A673 (cell line): ENCODE measurements at regions not wholly inside any gene's neighbourhood (a gene's known extent, or its start where the extent isn't known, plus 50 kb on each side); places are given as distances from the start of the nearest gene placed in this dataset.

Experiments
- BruUV-seq: library from RNA; stranded (reverse); fragments of 400-500 nt; replicated peaks from 2 replicates; lab custom pipeline; 2021; lab: Mats Ljungman, UMichigan
- CTCF ChIA-PET: fragments of 300-600 bp; sonication (Branson Sonifier 250); formaldehyde crosslinking; loops from one replicate; lab custom pipeline; 2022; ENCODE audit warnings: antibody characterized with exemption; lab: Charles Lee
- POLR2A ChIA-PET: fragments of 300-600 bp; sonication (Branson Sonifier 250); formaldehyde crosslinking; loops from one replicate; lab custom pipeline; 2022; ENCODE audit warnings: antibody characterized with exemption; ENCODE audit not compliant: low non-redundant PET; lab: Charles Lee
- DNase-seq: peaks from one replicate; pipeline ENCODE4 v3.0.0-alpha.2; 2015; ENCODE audit warnings: low spot score
- H3K27ac ChIP-seq: fragments of 200-600 bp; sonication (generic); 2 replicates; pipeline ENCODE4 v1.5.1; 2016; ENCODE audit warnings: mixed run types, low read depth, mild to moderate bottlenecking, mixed read lengths, antibody characterized with exemption, low read length; ENCODE audit not compliant: poor library complexity, severe bottlenecking
- H3K27me3 ChIP-seq: fragments of 200-600 bp; sonication (generic); replicated peaks from 2 replicates; pipeline ENCODE4 v1.6.1; 2017; ENCODE audit warnings: mixed run types, low read depth, mild to moderate bottlenecking, mixed read lengths, antibody characterized with exemption, low read length; ENCODE audit not compliant: insufficient read depth, poor library complexity
- H3K36me3 ChIP-seq: fragments of 200-600 bp; sonication (generic); 2 replicates; pipeline ENCODE4 v1.6.1; 2016; ENCODE audit warnings: mixed run types, mild to moderate bottlenecking, mixed read lengths, antibody characterized with exemption, low read length; ENCODE audit not compliant: insufficient read depth, poor library complexity, severe bottlenecking
- H3K4me1 ChIP-seq: fragments of 200-600 bp; sonication (generic); 2 replicates; pipeline ENCODE4 v1.6.1; 2017; ENCODE audit warnings: mixed run types, mild to moderate bottlenecking, mixed read lengths, antibody characterized with exemption, low read length; ENCODE audit not compliant: insufficient read depth, poor library complexity, severe bottlenecking
- H3K4me3 ChIP-seq: fragments of 200-600 bp; sonication (generic); 2 replicates; pipeline ENCODE4 v1.5.1; 2016; ENCODE audit warnings: low read depth, mixed run types, mild to moderate bottlenecking, mixed read lengths, low read length; ENCODE audit not compliant: poor library complexity, severe bottlenecking
- H3K9me3 ChIP-seq: fragments of 200-600 bp; sonication (generic); 2 replicates; pipeline ENCODE4 v1.6.1; 2016; ENCODE audit warnings: mixed run types, low read depth, mild to moderate bottlenecking, mixed read lengths, antibody characterized with exemption, low read length; ENCODE audit not compliant: poor library complexity, severe bottlenecking
- CTCF ChIP-seq: fragments of 300-800, 200-600 bp; sonication (generic); conservative IDR thresholded peaks from 2 replicates; pipeline ENCODE4 v1.5.1; 2017; ENCODE audit warnings: low read depth, mild to moderate bottlenecking, antibody characterized with exemption, low read length, moderate library complexity, mixed read lengths
- EZH2 ChIP-seq: fragments of 200-600 bp; sonication (generic); IDR thresholded peaks from 2 replicates; pipeline ENCODE4 v1.6.1; 2017; ENCODE audit warnings: borderline replicate concordance, low read depth, mild to moderate bottlenecking, mixed read lengths, antibody characterized with exemption, low read length; ENCODE audit not compliant: poor library complexity, severe bottlenecking
- intact Hi-C: fragments of 100-400 bp; cut with micrococcal nuclease; formaldehyde crosslinking; loops from one replicate; pipeline ENCODE4 v1.10.0; 2022; ENCODE audit not compliant: unreplicated experiment

GRCh38 chr2:163210430-163210918 is 371.9 kb upstream of the KCNH7 start:
- CTCF ChIA-PET = no interaction called here
- no peaks in the 10 kb centered on the region for H3K4me1 ChIP-seq
- no peak for TF ChIP-seq EZH2
- TF ChIP-seq CTCF = no peak
- no peak overlapping the region for H3K27ac ChIP-seq
- no peaks in the 10 kb centered on the region for H3K36me3 ChIP-seq
- no TSS peak for BruUV-seq
- intact Hi-C loops = no loop called here
- POLR2A ChIA-PET = no interaction called here
- peaks cover 9% of the 10 kb centered on the region for H3K27me3 ChIP-seq
- no peak for DNase-seq
- no peak overlapping the region for H3K4me3 ChIP-seq
- no peaks in the 10 kb centered on the region for H3K9me3 ChIP-seq

GRCh38 chr2:163207693-163208370 is 369.3 kb upstream of the KCNH7 start:
- Histone ChIP-seq H3K27ac (no peak overlapping the region), H3K9me3 (no peaks in the 10 kb centered on the region), H3K27me3 (peaks cover 21% of the 10 kb centered on the region), H3K36me3 (no peaks in the 10 kb centered on the region), H3K4me3 (no peak overlapping the region), H3K4me1 (no peaks in the 10 kb centered on the region)
- TF ChIP-seq CTCF (no peak), EZH2 (no peak)
- no TSS peak for BruUV-seq
- ChIA-PET CTCF (no interaction called here), POLR2A (no interaction called here)
- DNase-seq = no peak
- intact Hi-C loops = loop anchor here (10.0 kb wide), 1 partner anchor 407 kb away; no protein-coding TSS in a partner anchor

GRCh38 chr2:163205589-163206254 is 367.2 kb upstream of the KCNH7 start:
- H3K27me3 ChIP-seq = peaks cover 22% of the 10 kb centered on the region
- CTCF ChIA-PET = no interaction called here
- H3K27ac ChIP-seq = no peak overlapping the region
- H3K9me3 ChIP-seq = no peaks in the 10 kb centered on the region
- no peaks in the 10 kb centered on the region for H3K4me1 ChIP-seq
- H3K36me3 ChIP-seq = no peaks in the 10 kb centered on the region
- intact Hi-C loops = loop anchor here (10.0 kb wide), 1 partner anchor 409 kb away; no protein-coding TSS in a partner anchor
- BruUV-seq = no TSS peak
- no peak for TF ChIP-seq EZH2
- TF ChIP-seq CTCF = no peak
- no peak for DNase-seq
- no peak overlapping the region for H3K4me3 ChIP-seq
- POLR2A ChIA-PET = no interaction called here
